Activated CD4-positive, alpha-beta T cell treated with anti-CD3 and anti-CD28 coated beads, Interleukin-2, amount 50 U/mL, for 24 hours (primary cell): ENCODE measurements at regions not wholly inside any gene's neighbourhood (a gene's known extent, or its start where the extent isn't known, plus 50 kb on each side); places are given as distances from the start of the nearest gene placed in this dataset.

Source experiments
- DNase-seq, 2 donors: peaks; one replicate each; pipeline ENCODE4 v3.0.0-alpha.2; 2020; ENCODE audit warnings: low read depth in 1 of 2, low spot score in 1 of 2

- no peak for DNase-seq
Measured at GRCh38 chr1:221100611-221101010, 221.4 kb downstream of the HLX start.

GRCh38 chr1:221101807-221102605, 222.8 kb downstream of the HLX start:
- DNase-seq = no peak

- DNase-seq = no peak
Measured at GRCh38 chr1:221104596-221104995, 225.4 kb downstream of the HLX start.

- no peak for DNase-seq
Measured at GRCh38 chr1:221105578-221105977, 226.3 kb downstream of the HLX start.

GRCh38 chr1:221106616-221107015, 227.4 kb downstream of the HLX start:
- DNase-seq = no peak

GRCh38 chr1:221109930-221110329, 230.7 kb downstream of the HLX start:
- DNase-seq = no peak

GRCh38 chr1:221117133-221117532, 237.9 kb downstream of the HLX start:
- no peak for DNase-seq

GRCh38 chr1:221117548-221117951, 238.3 kb downstream of the HLX start:
- no peak for DNase-seq

GRCh38 chr1:221118176-221118937, 239.1 kb downstream of the HLX start:
- DNase-seq = no peak

GRCh38 chr1:221118938-221119320, 239.7 kb downstream of the HLX start:
- no peak for DNase-seq

- no peak for DNase-seq
Measured at GRCh38 chr1:221122501-221122900, 243.3 kb downstream of the HLX start.

- DNase-seq = no peak
Measured at GRCh38 chr1:221125976-221126375, 246.7 kb downstream of the HLX start.

- no peak for DNase-seq
Measured at GRCh38 chr1:221137666-221138065, 258.4 kb downstream of the HLX start.

- DNase-seq = no peak
Measured at GRCh38 chr1:221138516-221138915, 259.3 kb downstream of the HLX start.

GRCh38 chr1:221139991-221140390, 260.7 kb downstream of the HLX start:
- no peak for DNase-seq

- no peak for DNase-seq
Measured at GRCh38 chr1:221141096-221141495, 261.9 kb downstream of the HLX start.

- DNase-seq = no peak
Measured at GRCh38 chr1:221141606-221142285, 262.5 kb downstream of the HLX start.

- DNase-seq = no peak
Measured at GRCh38 chr1:221148660-221149059, 269.4 kb downstream of the HLX start.

GRCh38 chr1:221149111-221149510, 269.9 kb downstream of the HLX start:
- no peak for DNase-seq

- no peak for DNase-seq
Measured at GRCh38 chr1:221149555-221150075, 270.4 kb downstream of the HLX start.

- no peak for DNase-seq
Measured at GRCh38 chr1:221150996-221151395, 271.8 kb downstream of the HLX start.

GRCh38 chr1:221154932-221155331, 275.7 kb downstream of the HLX start:
- no peak for DNase-seq
